ENCODE measurements at regions not wholly inside any gene's neighbourhood (a gene's known extent, or its start where the extent isn't known, plus 50 kb on each side); places are given as distances from the start of the nearest gene placed in this dataset.
"Not testable (repeated sequence)": the region's sequence is repeated elsewhere in the genome, so short reads cannot be mapped to it uniquely, and the experiment has no call there.

DNA sequence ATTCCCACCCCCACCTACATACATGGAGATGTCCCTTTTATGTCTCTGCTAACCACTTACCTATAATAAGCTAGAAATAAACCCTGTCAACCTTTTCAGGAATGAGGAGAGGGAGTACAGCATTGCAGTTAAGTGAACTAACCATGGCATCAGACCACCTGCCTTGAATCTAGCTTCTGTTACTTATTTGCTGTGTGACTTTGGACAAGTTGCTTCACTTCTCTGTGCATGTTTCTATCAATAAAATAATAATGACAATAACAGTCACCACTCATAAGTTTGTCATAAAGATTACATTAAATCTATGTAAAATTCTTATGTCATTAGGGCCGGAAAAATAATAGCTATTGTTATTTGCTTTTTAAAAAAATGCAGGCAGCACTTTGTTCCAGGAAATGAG is 881.1 kb upstream of the AUTS2 start:
- TF ChIP-seq, protein P1, sequence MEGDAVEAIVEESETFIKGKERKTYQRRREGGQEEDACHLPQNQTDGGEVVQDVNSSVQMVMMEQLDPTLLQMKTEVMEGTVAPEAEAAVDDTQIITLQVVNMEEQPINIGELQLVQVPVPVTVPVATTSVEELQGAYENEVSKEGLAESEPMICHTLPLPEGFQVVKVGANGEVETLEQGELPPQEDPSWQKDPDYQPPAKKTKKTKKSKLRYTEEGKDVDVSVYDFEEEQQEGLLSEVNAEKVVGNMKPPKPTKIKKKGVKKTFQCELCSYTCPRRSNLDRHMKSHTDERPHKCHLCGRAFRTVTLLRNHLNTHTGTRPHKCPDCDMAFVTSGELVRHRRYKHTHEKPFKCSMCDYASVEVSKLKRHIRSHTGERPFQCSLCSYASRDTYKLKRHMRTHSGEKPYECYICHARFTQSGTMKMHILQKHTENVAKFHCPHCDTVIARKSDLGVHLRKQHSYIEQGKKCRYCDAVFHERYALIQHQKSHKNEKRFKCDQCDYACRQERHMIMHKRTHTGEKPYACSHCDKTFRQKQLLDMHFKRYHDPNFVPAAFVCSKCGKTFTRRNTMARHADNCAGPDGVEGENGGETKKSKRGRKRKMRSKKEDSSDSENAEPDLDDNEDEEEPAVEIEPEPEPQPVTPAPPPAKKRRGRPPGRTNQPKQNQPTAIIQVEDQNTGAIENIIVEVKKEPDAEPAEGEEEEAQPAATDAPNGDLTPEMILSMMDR (IDR thresholded peaks at IDR 0.05; ENCODE audit: control insufficient read depth, insufficient read depth, low read depth, low read length, missing control alignments): no peak
- DNase-seq (ENCODE audit: low read depth): no peak
- H3K4me3 ChIP-seq (ENCODE audit: control insufficient read depth, low read depth, low read length): no peak overlapping the region

DNA sequence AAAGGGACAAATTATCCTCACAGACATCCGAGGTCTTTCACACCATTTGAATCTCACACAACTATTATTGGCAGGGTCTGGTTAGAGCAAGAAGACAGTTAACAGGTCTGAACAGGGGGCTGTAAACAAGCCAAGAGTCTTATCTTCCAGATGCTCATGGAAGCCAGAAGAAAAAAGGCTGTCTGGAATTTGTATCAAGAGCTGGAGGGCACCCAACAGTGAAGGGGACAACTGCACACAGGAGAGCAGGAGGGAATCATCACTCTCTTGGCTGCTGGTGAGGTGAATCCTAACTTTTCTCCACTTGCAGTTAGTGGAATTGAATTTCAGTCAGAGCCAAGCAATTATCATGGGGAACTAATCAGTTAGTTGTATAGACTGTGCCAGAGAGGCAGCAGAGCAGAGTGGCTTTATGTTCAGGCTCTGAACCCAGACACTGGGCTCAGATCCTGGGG is 880.2 kb upstream of the AUTS2 start:
- TF ChIP-seq, protein P1 (IDR thresholded peaks at IDR 0.05; ENCODE audit: control insufficient read depth, insufficient read depth, low read depth, low read length, missing control alignments): no peak
- no peak for DNase-seq (ENCODE audit: low read depth)
- no peak overlapping the region for H3K4me3 ChIP-seq (ENCODE audit: control insufficient read depth, low read depth, low read length)

- no peak overlapping the region for H3K4me3 ChIP-seq (ENCODE audit: control insufficient read depth, low read depth, low read length)
- TF ChIP-seq, protein P1 (IDR thresholded peaks at IDR 0.05; ENCODE audit: control insufficient read depth, insufficient read depth, low read depth, low read length, missing control alignments): no peak
These were observed 877.6 kb upstream of the AUTS2 start for GRCh38 chr7:68720697-68721096.

GRCh38 chr7:68722044-68722443 is 876.2 kb upstream of the AUTS2 start:
- no peak for DNase-seq (ENCODE audit: low read depth)
- H3K4me3 ChIP-seq (ENCODE audit: control insufficient read depth, low read depth, low read length): no peak overlapping the region
- TF ChIP-seq, protein P1 (IDR thresholded peaks at IDR 0.05; ENCODE audit: control insufficient read depth, insufficient read depth, low read depth, low read length, missing control alignments): no peak

More at GRCh38 chr7:68720697-68721096, 877.6 kb upstream of the AUTS2 start:
- DNase-seq (ENCODE audit: low read depth): no peak

DNA sequence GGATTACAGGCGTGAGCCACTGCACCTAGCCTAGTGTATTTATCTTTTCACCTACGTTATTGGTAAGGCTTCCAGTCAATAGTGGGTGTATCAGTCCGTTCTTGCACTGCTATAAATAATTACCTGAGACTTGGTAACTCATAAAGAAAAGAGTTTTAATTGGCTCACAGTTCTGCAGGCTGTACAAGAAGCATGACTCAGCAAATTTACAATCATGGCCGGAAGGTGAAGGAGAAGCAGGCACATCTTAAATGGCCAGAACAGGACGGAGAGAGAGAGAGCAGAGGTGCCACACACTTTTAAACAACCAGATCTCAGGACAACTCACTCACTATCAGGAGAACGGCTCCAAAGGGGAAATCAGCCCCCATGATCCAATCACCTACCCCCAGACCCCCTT is 873.3 kb upstream of the AUTS2 start:
- DNase-seq (ENCODE audit: low read depth): no peak
- TF ChIP-seq, protein P1 (IDR thresholded peaks at IDR 0.05; ENCODE audit: control insufficient read depth, insufficient read depth, low read depth, low read length, missing control alignments): no peak

DNA sequence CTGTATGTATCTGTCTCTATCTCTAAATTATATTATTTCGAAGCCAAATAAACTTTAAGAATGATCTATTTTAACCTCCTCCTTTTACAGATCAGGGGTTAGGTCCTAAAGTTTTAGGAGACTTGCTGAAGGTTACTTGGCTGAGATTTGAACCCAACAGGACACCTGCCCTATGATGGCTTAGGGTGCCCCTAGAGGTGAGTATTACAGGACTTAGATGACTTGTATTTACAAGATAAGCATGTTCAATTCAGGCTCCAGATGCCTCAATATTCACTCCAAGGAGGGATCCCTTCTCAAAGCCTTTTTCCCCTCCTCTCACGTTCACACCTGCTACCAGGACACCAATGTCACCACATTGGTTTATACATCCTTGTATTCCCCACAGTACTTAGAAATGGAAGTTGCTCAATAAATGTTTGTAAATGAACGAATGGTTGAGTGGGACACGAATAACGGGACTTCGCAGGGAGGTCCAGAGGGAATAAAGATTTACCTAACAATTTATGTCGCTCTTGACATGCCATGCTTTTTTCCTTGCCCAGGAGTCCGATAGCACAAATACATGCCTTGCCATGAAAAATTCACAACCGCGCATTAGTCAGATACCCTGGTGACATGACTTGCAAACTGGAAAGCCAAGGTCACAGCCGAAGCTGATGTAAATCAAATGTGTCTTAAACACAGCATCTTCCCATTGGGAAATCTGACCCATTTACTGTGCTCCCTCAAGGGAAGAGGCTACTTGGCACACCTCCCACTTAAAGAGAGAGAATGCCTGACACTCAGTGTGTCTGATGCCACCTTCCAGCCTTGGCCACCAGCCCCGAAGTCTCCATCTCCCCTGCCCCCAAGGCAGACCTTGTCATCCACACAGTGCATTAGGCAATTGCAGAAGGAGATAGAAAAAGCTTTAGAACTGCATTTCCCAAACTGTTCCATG is 872.2 kb upstream of the AUTS2 start:
- TF ChIP-seq, protein P1 (IDR thresholded peaks at IDR 0.05; ENCODE audit: control insufficient read depth, insufficient read depth, low read depth, low read length, missing control alignments): no peak
- no peak for DNase-seq (ENCODE audit: low read depth)
- no peak overlapping the region for H3K4me3 ChIP-seq (ENCODE audit: control insufficient read depth, low read depth, low read length)

More for the DNA sequence above, 873.3 kb upstream of the AUTS2 start:
- H3K4me3 ChIP-seq (ENCODE audit: control insufficient read depth, low read depth, low read length): no peak overlapping the region

- not testable (repeated sequence) for H3K4me3 ChIP-seq (ENCODE audit: control insufficient read depth, low read depth, low read length); DNase-seq (ENCODE audit: low read depth)
These were observed 869.6 kb upstream of the AUTS2 start for GRCh38 chr7:68728720-68729119.
